NCI-H510A treated with DMSO at 0.1 percent for 48 hours (cell line): ENCODE measurements at regions not wholly inside any gene's neighbourhood (a gene's known extent, or its start where the extent isn't known, plus 50 kb on each side); places are given as distances from the start of the nearest gene placed in this dataset.

Experiments used
- DNase-seq: peaks from one replicate; lab custom pipeline; 2025; lab: John Stamatoyannopoulos, UW

DNA sequence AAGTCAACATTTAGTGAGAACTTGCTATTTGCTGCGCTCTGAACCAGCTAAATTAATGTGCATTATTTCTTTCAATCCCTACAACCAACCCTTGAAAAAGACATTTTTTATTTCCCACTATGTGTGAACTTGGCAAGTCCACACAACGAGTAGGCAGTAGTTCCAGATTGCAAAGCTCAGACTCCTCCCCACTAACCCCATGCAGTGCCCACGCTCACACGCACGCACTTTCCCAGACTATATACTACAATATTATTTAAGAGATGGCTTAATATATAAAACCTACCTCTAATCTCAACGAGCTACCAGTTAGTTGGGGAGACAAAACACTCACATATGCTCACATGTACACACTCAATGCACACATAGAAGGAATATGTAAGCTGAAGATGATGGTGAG, 671.2 kb downstream of the LMO4 start:
- DNase-seq, result no peak

DNA sequence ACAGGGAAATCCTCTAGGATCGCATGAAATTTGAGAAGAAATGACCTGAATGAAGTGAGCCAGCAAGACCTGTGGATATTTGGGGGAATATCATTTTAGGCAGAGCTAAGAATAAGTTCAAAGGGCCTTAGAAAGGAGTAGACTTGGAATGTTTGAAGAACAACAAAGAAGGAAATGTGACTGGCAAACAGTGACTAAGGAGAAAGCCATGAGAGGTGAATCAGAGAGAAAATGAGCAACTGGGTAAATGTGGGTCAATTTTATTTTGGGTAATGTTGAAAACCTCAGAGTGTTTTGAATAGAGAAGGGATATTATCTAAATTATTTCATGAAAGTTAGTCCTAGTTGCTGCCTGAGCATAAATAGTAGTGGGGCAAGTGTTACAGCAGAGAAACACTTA, 672.8 kb downstream of the LMO4 start:
- DNase-seq, result no peak

DNA sequence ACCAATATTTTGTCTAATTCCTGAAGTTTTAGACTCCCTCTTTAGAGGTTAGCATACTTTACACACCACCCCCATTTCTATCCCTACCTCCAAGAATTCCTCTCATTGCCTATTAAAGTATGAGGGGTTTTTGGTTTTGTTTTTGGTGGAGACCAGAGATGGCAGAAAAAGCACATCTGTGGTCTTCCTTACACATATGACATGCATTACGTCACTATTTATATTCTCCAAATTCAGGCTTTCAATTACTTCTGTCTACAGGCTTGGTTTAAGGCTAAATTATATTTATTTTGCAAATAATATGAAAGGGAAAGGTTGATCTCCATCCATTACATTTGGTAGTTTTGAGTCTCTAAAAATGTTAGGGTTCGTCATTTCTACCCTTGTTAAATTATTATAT, 674.6 kb downstream of the LMO4 start:
- no peak for DNase-seq

DNA sequence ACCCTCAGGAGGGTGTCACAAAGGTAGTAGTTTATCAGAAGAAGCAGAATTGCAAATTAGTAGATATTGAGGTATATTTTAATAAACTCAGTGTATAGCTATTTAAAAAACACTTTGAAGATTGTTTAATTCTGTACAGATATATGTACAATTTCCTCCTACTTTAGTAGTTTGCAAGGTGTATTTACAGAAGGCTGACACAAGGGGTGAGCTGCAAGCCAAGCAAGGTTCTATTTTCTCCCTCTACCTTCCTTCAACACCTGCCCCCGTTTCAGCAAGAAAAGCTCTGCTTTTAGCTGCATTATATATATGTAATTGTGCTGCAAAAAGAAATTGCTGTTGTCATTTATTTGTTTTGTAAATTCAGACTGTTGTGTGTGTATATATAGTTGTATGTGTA, 674.2 kb upstream of the PKN2 start:
- DNase-seq, result no peak

DNA sequence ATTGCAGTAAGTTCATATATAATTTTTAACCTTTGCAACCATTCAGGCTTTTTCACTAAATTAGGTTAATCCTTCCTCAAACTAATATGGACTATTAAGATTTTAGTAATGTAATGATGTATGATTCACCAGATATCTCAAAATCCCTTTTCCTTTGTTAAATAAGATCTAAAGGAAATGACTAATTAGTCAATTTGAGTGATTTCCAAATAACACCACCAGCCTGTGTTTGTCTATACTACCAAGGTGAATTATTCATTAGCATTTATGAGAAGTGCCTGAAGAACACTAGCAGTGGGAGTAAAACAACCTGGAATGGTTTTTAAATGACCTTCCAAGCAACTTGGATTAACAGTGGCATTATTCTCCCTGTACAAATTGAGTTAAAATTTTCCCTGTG, 670.6 kb upstream of the PKN2 start:
- DNase-seq, result no peak

DNA sequence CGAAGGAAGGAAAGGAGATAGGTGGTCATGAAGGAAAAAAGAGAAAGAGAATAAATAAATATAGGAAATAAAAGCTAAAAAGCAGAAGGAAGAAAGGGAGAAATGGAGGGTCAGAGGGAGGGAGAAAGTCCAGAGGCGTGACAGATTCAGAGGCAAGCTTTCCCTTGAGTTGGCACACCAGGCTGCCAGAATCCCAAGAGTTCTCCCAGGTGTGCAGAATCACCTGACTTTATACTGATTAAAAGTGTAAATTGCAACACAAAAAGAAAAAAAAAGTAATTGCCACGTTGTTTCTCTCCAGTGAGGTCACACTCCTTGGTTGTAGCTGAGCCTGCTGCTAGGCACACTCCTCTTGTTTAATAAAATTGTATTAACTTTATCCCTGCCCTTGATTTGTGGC, 669.9 kb upstream of the PKN2 start:
- no peak for DNase-seq

DNA sequence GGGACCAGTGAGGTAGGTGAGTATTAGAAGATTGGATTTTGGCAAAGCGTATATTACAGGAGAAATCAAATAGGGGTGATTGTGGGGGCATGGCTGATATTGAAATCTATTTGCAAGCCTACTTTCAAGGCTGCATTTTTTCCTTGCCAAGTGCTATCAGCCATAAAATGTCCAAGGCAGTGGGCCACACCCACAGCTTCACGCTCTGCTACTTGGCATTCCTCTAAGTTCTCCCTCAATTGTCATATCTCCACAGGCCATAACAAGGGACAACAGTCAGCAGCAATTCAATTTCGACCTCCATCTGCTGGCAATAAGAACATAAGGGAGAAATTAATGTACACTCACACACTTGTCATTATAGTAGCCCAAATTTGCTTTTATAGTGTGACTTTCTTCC, 667.1 kb upstream of the PKN2 start:
- no peak for DNase-seq

DNA sequence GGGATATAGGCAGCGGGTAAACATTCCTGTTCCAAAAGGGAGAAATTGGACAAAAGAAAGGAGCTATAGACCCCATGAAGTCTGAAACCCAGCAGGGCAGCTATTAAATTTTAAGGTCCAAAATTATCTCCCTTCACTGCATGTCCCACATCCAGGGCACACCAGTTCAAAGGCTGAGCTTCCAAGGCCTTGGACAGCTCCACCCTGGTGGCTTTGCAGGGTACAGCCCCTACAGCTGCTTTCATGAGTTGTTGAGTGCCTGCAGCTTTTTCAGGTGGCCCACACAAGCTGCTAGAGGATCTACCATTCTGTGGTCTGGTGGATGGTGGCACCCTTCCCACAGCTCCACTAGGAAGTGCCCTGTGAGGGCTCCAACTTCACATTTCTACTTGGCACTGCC, 662.5 kb upstream of the PKN2 start:
- no peak for DNase-seq

DNA sequence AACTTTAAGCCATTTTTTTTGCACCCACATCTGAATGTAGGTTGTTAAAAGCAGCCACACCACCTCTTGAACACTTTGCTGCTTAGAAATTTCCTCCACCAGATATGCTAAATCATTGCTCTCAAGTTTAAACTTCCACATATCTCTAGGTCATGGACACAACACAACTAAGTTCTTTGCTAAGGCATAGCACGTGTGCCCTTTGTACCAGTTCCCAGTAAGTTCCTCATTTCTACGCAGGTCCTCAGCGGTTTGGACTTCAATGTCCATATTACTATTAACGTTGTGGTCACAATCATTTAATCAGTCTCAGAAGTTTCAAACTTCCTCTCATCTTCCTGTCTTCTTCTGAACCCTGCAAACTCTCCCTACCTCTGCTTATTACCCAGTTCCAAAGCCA, 661.6 kb upstream of the PKN2 start:
- no peak for DNase-seq

DNA sequence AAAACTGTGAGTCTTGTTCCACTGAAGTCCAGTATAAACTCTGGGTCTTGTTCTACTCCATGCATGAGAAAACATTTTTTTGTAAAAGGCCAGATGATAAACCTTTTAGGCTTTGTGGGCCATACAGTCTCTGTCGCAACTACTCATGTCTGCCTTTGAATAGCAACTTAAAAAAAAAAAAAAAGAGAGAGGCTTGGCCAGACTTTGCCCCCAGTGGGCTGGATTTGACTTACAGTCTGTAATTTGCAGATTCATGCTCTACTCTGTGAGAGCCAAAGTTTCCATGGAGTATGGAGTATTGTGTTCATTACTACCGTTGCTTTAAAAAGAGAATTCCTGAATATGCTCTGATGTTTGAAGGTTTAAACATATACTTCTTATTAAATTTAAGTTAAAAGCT, 654.9 kb upstream of the PKN2 start:
- no peak for DNase-seq

DNA sequence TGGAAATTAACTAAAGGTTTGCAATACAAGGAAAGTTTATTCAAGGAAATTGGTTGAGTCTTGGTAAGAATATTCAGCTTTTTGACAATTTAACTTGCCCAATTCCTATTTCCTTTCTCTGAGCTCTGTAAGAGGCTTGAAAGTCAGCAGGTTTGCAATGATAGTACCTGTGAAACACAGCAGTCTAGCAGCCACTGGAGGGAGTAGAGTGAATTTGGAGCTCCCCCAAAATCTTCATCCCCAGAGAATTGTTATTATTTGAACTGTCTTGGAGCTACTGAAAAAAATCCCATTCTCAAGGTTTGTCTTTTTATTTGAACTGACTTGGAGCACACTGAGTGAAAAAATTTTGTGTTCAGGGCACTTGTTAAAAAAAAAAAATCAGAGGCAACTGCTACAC, 654.2 kb upstream of the PKN2 start:
- DNase-seq, result no peak

DNA sequence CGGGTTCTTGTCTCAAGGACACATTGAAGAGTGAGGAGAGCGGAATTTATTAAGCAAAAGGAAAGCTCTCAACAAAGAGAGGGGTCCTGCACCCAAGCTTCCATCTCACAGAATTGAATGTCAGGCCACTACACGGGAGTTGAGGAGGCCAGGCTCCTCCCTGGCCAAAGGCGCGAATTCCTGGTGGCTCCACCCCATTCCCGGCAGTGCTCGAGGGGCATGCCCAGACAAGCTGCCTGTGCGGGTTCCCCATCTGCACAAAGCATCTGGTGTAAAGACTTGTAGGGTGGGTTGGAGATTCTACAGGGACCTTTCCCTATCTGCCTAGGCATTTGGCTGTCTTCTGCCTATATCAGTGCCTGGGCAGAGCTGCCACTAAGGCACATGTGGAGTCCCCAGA, 648.5 kb upstream of the PKN2 start:
- DNase-seq, result no peak

DNA sequence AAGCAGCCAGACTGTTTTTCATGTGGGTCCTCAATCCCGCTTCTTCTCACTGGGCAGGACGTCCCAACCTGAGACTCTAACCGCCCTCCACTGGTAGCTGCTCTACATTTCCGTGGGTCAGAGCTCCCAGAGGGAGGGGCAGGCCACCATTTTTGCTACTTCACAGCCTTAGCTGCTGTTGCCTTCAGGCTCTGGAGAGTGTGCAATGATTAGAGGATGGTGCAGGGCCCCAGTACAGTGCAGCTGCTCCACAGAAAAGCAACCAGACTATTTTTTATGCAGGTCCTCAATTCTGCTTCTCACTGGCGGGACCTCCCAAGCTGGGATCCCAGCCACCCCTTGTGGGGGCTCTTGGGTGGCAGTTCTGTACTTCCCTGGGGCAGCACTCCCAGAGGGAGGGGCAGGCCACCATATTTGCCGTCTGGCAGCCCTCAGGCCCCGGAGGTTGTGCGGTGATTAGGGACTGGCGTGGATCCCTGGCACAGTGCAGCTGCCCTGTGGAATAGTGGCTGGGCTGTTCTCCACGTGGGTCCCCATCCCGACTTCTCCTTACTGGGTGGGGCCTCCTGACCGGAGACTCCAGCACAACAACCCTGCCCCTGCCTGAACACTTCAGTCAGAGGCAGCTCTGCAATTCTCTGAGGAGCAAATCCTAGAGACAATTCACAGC, 647.6 kb upstream of the PKN2 start:
- DNase-seq, result no peak

DNA sequence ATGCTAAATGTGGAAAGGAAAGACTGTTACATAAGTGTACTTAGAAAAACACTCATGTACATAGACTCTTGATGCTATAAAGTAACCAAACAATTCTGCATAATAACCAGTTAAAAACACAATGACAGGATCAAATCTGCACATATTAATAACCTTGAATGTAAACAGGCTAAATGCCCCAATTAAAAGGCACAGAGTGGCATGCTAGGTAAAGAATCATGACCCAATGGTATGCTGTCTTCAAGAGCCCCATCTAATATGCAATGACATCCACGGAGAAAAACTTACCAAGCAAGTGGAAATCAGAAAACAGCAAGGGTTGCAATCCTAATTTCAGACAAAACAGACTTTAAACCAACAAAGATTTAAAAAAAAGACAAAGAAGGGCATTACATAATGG, 644.8 kb upstream of the PKN2 start:
- DNase-seq, result no peak

DNA sequence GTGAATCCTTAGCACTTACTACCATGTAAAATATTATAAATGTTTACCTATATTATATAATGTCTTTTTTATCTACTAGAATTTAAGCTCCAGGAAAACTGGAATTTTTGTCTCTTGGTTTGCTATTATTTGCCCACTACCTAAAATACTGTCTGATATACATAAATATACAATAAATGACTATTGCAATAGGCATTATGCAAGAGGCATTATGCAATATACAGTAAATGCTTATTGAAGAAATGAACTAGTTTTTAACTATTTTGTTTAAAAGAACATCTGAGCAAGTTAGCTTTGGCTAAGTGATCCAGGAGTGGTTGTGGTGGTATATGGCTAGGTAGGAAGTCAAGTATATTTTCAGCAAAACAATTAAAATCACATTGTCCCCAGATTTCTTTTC, 640.2 kb upstream of the PKN2 start:
- DNase-seq, result no peak

DNA sequence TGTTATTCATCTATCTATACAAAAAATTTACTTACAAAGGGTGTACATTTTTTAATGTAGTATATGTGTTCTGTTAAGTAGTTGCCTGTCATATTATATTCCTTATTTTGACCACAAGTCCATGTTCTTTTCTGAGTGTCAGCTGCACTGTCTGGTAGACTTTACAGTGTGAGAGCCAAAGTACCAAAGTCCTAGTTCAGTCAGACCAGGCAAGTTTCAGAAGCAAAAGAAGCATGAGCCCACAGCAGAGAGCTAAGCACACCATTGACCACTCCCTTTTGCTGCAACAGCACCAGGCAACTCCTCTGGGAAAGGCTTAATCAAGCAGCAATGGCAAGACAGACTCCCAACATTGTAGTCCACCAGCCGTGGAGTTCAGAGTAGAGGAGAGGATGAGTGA, 631.9 kb upstream of the PKN2 start:
- DNase-seq, result no peak

DNA sequence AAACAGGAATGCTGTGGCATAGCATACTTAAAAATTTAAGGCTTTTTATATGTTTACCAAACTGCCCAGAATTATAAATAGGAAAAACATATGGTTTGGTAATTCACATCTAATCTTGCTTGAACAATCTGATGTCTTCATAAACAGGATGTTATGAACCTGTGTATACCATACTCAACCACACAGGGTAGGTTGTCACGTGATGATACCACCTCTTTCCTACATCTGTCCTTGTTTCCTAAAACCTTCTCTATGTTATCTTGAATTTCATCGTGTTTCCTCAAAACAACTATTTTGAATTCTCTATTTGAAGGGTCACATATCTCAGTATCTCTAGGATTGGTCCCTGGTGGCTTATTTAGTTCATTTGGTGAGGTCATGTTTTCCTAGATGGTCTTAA, 631.0 kb upstream of the PKN2 start:
- DNase-seq, result no peak

DNA sequence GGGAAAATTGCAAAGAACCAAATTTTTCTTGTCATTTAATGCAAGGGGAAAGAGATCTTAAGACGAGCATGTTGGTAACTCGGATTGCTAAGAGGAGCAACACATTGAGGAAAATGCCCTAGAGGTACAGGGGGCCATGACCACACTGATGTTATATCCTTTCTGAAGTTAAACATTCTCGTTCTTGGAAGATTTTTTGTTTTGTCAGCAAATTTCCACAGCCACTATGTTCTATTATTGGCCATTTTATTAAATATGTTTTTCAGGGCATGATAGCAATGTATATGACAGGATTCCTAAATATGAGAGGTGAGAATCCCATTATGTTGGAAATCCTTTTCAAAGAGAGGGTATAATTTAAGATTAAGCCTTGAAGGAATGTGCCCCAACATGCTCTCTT, 627.2 kb upstream of the PKN2 start:
- DNase-seq, result no peak

DNA sequence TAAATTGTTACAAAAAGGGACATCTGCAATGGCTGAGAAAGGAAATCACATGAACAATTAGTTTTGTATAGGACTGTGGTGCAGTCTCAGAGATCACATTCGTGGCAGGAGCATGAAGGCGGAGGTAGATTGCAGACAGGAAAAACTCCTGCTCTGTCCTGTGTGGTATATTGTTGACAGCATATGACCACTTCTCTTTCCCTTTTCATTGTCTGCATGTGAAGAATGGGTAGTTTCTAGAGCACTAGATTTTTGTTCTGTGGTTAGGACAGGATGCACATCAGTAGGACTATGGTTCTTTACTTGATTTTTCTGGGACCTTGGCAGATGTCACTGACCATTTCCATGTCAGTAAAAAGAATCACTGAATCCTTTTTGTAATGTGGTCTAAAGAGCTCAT, 625.9 kb upstream of the PKN2 start:
- DNase-seq, result no peak

DNA sequence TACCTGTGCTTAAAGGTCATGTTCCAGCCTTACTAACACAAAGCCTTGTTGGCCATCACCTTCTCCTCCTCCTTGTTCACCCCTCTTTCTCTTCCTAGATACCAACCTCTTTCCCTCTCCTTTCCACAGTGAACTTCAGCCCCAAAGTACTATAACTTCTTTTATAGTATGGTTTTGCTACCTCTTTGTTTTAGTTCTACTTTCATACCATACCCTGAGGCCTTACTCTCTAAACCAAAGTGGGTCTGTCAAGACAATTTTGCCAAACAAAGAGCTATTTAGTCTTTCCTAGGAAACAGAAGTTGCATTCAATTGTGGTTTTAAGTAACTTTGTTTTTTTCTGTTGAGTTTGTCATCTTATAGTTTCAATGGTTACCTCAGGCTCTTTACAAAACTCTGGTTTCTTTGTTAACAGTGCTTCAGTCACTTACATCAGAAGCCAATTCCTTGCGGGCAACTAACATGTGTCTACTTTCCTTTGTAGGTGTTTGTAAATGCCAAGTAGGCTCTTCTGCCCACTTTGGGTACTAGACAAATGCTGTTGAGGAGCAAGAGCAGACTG, 623.9 kb upstream of the PKN2 start:
- no peak for DNase-seq

DNA sequence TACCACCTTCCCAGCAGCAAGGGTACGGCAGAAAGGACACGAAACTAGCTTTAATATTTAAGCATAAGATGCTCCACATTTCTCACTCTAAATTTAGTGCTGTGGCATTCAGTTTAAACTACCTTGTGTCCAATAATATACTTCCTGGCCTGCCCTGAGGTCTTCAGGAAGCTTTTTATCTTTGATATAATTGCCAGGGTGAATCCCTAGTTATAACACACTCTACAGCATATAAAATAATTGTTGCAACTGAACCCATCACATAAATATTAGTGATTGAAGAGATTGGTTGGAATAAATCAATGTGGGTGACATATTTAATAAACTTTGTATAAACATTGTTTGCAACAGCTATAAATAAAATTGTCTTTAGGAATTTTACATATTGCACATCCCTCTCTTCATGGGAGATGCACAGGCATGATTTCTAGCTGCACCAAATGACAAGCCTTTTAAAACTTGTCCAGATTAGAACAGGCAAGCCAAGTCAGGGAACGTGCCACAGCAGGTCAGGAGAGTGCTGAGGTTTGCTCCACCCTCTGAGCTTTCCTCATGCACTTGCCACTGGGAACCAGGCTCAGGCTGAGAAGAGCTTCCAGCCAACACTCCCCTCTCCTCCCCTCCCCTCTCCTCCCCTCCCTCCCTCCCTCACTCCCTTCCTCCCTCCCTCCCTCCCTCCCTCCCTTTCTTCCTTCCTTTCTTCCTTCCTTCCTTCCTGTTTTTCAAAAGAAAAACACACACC, 623.2 kb upstream of the PKN2 start:
- DNase-seq, result peak; percentile 35

DNA sequence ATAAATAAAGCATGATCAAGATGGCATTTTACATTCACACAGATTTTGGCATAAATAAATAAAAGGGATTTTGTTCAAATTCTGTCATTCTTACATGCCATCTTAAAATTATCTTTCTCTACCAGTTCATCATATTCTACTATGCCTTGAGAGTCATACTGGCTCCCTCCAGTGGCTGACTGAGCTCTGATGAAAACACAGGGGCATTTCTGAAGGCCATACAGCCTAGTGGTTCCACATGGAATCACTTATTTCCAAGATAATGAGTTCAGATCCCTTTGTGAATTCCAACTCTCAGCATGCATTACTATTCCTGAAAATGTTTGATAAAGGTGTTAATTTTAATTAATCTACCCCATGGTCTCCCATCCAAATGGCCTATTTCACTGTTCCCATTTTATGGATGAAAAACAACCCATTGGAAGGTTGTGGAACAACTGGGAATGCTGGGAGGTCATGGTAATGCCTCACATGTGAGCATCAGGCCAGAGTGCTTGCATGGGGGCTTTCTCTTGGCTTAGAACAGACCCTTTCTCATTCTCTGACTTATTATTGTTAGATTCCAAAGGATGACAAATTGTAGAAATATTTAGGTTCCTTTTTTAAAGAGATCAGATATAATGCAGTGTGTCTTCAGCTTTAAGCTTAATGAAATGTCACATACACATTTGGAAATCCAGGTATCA, 622.4 kb upstream of the PKN2 start:
- peak; percentile 69 for DNase-seq

DNA sequence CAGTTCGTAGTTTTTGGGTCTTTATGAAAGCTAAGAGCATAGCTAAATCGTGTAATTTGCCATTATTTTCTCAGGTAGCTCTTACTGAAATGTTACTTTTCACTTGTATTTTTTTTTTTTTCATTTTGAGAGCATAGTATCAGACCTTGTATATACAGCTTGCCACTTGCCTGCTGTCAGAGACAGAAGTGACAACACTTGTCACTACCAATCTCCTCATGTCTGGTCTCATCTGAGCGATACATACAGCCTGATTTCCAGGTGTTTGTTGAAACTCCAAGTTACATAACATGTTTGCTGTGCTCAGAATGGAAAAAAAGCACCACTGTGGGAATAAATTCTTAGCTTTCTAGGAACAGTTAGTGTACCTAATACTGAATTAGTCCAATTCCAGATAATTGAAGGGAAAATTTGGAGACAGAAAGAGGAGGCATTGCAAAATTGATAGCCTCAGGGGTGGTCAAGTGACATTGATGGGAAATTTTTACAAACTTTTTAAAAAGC, 621.4 kb upstream of the PKN2 start:
- DNase-seq, result no peak
